HG03457 (cell line): ENCODE measurements at regions not wholly inside any gene's neighbourhood (a gene's known extent, or its start where the extent isn't known, plus 50 kb on each side); places are given as distances from the start of the nearest gene placed in this dataset.
"Not testable (repeated sequence)": the region's sequence is repeated elsewhere in the genome, so short reads cannot be mapped to it uniquely, and the experiment has no call there.

Experiments used
- ATAC-seq: cut with Tn5 transposase; IDR thresholded peaks from one replicate; pipeline ENCODE4 v1.9.1; 2021; ENCODE audit warnings: moderate number of reproducible peaks; ENCODE audit not compliant: unreplicated experiment

- no peak for ATAC-seq
Measured at GRCh38 chr7:96562458-96562857, 147.2 kb downstream of the SEM1 start.

DNA sequence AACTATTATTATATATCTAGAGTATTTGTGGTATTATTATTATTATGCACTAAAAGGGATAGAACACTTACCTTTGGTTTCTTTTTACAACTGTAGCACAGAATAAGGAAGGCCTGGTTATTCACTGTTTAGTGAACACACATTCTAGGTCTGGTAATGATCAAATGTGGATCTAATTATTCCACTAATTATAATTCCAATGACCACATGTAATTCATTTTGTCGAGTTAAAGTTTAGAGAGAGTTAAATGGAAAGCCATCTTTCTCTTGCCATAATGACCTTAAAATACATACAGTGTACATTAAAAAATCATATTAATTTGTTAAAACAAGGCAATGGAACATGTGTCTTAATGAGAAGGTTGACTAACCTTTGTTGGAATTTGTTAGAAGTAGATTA, 147.8 kb downstream of the SEM1 start:
- no peak for ATAC-seq

DNA sequence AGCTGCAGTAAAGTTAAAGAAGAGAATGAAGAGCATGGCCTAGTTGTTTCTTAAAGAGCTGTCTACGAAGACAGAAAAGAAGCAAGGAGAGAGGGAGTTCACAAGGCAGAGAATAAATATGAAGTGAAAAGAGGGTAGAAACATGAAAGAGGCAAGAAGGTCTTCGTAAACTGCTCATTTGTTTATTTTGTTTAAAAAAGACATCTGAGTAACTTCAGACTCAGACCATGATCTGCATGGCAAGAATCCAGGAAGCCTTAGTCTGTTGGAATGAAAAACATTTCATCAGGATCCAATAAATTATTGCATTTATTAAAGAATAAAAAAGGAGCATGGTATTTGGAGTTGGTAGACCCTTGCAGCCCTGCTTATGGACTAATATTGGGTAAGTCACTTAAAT, 151.1 kb downstream of the SEM1 start:
- no peak for ATAC-seq

DNA sequence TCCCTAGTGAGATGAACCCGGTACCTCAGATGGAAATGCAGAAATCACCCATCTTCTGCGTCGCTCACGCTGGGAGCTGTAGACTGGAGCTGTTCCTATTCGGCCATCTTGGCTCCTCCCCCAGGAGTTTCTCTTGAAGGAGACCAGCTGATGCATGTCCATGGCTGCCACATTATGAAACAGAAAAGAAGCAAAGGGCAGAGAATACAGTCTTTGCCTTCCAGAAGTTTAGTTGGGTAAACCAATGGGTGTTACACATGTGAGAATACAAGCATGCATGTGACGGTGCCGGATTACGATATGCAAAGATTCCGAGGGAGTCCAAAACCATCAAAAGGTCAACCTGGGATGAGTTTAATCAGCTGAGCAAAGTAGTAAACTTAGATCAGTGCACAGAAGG, 151.6 kb downstream of the SEM1 start:
- ATAC-seq: no peak

DNA sequence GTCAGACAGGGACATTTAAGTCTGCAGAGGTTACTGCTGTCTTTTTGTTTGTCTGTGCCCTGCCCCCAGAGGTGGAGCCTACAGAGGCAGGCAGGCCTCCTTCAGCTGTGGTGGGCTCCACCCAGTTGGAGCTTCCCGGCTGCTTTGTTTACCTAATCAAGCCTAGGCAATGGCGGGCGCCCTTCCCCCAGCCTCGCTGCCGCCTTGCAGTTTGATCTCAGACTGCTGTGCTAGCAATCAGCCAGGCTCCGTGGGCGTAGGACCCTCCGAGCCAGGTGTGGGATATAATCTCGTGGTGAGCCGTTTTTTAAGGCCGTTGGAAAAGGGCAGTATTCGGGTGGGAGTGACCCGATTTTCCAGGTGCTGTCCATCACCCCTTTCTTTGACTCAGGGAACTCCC, 152.0 kb downstream of the SEM1 start:
- not testable (repeated sequence) for ATAC-seq

- no peak for ATAC-seq
Measured at GRCh38 chr7:96548664-96549063, 161.0 kb downstream of the SEM1 start.

DNA sequence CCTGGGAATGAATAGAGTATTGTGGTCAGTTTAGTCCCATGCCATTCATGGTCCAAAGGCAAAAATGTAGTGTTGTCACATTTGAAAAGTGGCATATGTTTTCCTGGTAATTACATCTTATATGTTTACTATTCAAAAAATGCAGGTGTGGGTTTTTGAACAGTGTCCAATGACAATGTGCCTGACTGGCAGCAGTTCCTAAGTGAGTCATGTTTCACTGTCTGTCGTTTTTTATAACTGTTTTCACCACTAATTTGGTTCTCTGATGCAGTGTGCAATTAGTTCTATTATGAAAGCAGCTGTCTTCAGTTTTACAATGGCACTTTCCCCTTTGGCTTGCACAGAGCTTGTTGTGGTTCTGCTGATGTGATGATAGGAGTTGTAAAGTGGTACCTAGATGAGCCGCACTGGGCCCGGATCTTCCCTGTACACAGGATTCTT, 162.3 kb downstream of the SEM1 start:
- no peak for ATAC-seq

GRCh38 chr7:96546426-96546825, 163.2 kb downstream of the SEM1 start:
- ATAC-seq: no peak

DNA sequence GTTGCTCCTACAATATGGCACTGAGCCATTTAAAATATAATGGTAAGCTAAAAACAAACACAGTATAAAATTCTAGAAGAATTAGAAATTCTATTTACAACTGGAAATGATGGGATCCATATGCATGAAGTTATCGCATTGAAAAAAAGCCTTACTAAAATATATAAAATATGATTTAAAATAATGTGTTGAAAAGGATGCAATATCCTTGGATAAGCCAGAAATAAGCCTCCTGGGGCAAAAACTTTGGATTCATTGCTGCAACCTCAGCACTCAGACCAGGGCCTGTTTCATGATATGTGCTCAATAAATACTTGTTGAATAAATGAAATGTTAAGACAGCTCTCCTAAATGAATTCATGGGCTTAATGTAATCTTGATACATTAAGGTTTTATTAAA, 170.2 kb downstream of the SEM1 start:
- ATAC-seq: no peak

DNA sequence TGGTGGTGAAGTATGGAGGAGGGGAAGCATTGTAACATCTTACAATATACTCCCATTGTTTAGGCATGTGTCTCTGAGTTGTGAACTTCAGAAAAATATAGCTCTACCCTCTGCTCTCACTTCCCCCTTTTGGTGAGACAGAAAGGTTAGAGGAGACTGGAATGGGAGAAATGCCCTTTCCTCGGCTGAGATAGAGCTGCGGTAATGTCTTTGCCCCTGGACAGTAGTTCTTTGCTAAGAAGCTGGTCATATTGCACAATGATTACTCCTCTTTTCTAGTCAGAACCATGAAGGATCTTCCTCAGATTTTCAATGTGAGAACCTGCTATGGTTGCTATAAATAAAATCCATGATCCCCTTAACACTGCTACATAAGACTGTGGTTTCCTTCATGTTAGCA, 171.0 kb downstream of the SEM1 start:
- no peak for ATAC-seq

GRCh38 chr7:96534221-96534620, 175.4 kb downstream of the SEM1 start:
- ATAC-seq: no peak

DNA sequence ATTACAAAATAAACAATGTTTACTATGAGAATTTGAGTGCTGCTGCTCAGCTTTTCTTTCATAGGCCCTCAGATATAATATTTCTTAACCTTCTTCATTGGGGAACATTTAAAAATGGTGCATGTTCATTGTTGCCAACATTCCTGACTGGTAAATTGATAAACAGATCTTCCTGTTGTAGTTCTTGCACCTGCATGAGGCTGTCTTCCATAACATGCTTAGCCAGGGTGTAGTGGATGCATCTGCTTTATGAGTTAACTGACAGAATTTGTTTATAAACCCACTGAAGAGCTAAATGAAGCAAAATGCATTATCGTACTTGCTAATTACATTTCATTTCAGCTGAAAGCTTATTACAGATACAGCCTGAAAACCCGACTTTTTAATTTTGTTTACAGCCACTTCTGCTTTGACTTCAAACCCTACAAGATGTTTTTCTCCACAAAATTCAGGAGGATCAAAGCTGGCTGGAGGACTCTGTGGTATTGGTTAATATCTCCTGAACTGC, 177.2 kb downstream of the SEM1 start:
- ATAC-seq: no peak

- ATAC-seq: no peak
Measured at GRCh38 chr7:96531331-96531730, 178.3 kb downstream of the SEM1 start.

DNA sequence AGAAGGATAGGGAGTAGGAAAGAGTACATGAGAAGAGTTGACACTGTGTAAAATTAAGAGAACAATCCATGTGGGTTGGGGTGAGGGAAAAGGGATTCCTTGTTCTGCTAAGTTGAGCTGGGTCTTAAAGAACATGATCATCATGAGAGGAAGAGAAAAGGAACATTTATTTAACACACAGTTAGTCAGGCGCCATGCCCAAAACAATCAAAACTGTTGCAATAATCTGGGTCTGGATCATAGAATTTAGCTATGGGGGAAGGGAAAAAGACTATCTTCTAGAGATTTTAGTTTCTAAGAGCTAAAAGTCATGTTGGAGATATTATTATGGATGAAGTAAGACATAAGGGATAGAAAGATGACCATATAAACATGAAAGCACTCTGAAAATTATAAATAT, 178.9 kb downstream of the SEM1 start:
- no peak for ATAC-seq

- no peak for ATAC-seq
Measured at GRCh38 chr7:96527133-96527827, 182.4 kb downstream of the SEM1 start.

- ATAC-seq: no peak
Measured at GRCh38 chr7:96526496-96526895, 183.2 kb downstream of the SEM1 start.

- ATAC-seq: no peak
Measured at GRCh38 chr7:96521068-96521894, 188.4 kb downstream of the SEM1 start.

DNA sequence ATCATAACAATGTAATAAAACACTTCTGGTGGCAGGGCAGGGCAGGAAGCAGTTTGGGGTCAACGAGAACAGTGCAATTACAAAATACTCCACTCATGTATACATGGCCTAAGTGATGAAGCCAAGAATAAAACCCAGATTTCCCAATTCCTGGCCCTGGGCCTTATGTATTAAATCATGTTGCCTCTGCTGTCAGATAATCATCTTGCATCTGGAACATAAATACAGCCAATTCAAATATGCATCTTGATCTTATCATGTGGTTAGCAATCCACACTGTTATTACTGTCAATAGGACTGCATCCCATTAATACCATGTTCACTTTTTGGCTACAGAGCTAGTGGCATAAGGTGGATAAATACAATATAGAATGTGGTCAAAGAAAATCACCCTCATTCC, 186.5 kb upstream of the SLC25A13 start:
- ATAC-seq: no peak

- no peak for ATAC-seq
Measured at GRCh38 chr7:96503597-96503996, 181.7 kb upstream of the SLC25A13 start.

DNA sequence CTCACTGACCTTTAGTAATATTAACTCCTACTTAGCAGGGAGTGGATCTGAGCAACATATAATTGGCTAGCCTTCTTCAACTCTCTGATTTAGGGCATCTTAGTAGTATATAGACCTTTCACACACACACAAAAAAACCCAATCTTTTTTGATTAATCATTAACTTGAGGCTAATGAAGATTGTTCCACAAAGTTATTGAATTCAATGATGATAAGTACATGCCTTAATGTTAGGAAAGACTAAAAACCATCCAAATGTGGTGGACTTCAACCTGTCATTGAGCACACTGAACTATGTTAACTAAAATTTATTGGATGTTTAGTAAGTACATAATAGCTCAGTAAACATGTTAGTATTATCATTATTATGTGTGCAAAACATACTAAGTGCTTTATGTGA, 179.4 kb upstream of the SLC25A13 start:
- no peak for ATAC-seq

GRCh38 chr7:96499532-96499931, 177.6 kb upstream of the SLC25A13 start:
- no peak for ATAC-seq

DNA sequence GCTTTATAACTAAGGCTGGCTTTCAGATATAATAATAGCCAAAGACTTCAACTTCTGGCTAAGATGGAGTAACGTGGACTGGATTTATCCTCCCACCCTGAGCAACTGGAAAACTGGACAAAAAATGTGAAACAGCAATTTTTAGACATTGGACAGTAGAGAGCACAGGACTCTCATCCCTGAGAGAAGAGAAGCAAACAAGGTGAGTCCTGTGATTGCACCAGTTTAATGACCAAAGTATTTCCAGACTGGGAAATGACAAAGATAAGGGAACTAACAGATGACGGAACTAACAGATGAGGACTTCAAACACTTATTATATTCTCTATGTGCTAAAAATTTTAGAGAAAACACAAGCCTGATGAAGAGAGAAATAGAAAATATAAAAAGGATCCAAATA, 175.7 kb upstream of the SLC25A13 start:
- ATAC-seq: no peak
